ENCODE measurements at regions not wholly inside any gene's neighbourhood (a gene's known extent, or its start where the extent isn't known, plus 50 kb on each side); places are given as distances from the start of the nearest gene placed in this dataset.
"Not testable (repeated sequence)": the region's sequence is repeated elsewhere in the genome, so short reads cannot be mapped to it uniquely, and the experiment has no call there.

DNA sequence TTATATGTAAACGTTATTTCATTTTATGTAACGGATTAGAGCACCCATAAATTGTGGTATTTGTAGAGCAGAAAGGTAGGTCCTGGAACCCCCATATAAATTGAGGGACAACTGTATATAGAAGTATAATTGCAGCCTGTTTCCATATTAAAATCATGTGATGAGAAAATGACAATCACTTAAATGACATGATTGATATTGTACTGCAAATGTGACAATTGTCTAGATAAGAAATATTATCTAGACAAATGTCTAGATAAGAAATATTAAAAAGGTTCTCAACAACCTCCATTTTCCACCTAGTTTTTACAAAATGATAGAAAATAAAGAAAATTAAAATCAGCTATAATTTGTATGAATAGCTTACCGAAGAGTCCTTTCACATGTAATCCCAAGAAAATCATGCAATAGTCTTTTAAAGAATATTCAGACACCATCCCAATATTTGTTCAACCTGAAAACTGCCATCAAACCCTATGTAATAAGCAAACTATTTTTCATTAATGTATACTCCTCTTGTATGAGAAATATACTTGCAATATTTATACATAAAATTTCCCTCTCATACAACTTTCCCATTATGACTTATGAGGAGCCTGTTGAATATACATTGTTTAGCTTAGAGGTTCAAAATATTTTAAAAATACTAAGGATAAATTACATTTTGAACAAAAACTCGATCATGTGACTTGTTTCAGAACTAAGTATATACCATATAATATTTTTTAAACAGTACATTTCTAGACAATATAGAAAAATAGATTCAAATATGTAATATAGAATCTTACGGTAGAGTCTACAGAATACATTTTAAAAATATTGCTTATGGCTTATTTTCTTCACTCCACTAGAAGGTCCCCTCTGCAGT is 153.2 kb downstream of the CRPPA start:
- TF ChIP-seq CTCF (IDR thresholded peaks at IDR 0.05): no peak
- ATAC-seq (ENCODE audit: low FRiP score) (no peak), DNase-seq (ENCODE audit: low spot score) (no peak)

GRCh38 chr7:16266877-16267276 is 154.5 kb downstream of the CRPPA start:
- no peak for TF ChIP-seq CTCF (IDR thresholded peaks at IDR 0.05)
- DNase-seq (ENCODE audit: low spot score) (no peak), ATAC-seq (ENCODE audit: low FRiP score) (no peak)

DNA sequence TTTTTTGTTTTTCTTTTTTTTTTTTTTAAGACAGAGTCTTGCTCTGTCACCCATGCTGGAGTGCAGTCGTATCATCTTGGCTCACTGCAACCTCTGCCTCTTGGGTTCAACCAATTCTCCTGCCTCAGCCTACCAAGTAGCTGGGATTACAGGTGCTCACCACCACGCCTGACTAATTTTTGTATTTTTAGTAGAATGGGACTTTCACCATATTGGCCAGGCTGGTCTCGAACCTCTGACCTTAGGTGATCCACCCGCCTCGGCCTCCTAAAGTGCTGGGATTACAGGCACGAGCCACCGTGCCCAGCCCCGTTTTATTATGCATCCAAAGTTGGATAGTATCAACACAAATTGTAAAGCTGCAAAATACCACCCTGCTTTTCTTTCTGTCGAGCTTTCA is 154.9 kb downstream of the CRPPA start:
- ATAC-seq (ENCODE audit: low FRiP score); DNase-seq (ENCODE audit: low spot score): not testable (repeated sequence)

DNA sequence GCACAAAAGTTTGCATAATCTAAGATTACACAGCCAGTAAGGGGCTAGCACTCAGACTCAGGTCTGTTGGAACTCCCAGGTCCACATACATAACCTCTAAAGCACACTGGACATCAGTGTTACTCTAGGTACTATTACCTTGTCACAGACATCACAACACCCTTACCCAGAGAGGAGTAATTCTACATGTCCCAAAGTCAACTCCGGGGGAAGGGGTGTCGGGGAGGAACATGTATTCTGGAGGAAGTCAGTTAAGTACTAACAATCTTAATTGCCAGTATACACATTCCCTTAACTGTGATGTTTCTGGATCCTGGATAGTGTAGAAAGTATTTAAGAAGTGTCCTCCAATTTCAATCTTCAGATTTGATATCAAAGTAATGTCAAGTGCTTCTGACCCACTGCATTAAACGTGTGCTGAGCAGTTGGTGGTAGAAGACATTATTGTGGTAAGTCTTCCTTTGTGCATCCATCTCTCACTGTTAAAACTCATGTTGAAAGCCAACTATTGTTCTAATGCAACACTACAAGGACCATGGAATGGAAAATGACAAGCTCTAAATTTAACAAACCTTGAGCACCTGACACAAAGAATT is 155.4 kb downstream of the CRPPA start:
- ATAC-seq (ENCODE audit: low FRiP score) (no peak), DNase-seq (ENCODE audit: low spot score) (no peak)
- no peak for TF ChIP-seq CTCF (IDR thresholded peaks at IDR 0.05)

DNA sequence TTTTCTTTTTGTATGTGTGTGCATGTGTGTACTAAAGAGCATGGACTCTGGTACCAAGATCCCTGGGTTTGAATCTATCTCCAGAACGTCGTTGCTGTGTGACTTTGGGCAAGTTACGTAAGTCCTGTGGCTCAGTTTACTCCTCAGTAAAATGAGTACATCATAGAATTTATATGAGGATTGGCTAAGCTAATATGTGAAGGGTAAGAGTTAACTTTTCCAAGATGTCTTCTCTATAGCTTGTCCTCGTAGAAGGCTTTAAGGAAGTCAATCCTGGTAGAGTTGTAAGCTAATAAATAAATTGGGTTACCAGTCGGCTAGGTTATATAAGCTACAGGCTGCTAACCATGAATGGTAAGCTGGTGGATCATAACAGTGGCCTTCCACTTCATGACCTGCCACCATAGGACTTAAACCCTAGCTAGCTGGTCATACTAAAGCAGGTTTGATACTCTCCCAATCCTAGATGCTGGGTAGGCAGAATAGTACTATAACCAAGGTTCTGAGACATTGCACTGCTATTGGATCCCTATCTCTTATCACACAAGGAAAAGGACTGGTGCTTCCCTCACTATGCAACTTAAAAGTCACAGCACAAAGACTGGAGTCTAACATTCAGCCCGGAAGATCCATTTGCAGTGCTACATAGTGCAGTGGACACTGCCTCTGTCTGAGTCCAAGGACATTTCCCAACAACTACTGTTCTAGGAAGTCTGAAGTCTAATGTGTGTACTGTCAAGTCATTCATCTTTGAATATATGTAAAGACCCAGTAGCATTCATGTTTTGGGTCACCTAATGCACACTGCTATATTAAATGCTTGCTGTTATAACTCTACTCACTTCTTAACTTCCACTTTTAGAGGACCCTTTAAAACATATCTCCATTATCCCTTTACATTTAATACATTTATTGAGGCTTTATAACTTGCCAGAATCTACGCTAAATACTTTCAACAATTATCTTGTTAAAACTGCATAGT is 156.2 kb downstream of the CRPPA start:
- ATAC-seq (ENCODE audit: low FRiP score) (no peak), DNase-seq (ENCODE audit: low spot score) (no peak)
- no peak for TF ChIP-seq CTCF (IDR thresholded peaks at IDR 0.05)

- DNase-seq (ENCODE audit: low spot score) (no peak), ATAC-seq (ENCODE audit: low FRiP score) (no peak)
- TF ChIP-seq CTCF (IDR thresholded peaks at IDR 0.05): no peak
Measured at GRCh38 chr7:16264036-16264819, 157.1 kb downstream of the CRPPA start.

DNA sequence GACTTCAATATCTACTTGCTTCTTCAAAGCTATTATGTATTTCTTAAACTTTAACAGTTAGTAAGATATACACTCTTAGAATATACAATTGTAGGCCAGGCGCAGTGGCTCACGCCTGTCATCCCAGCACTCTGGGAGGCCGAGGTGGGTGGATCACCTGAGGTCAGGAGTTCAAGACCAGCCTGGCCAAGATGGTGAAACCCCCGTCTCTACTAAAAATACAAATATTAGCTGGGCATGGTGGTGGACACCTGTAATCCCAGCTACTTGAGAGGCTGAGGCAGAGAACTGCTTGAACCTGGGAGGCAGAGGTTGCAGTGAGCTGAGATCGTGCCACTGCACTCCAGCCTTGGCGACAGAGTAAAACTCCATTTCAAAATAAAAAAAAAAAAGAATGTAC is 158.0 kb downstream of the CRPPA start:
- not testable (repeated sequence) for DNase-seq (ENCODE audit: low spot score); ATAC-seq (ENCODE audit: low FRiP score)
